Activated CD8-positive, alpha-beta T cell treated with anti-CD3 and anti-CD28 coated beads for 36 hours (primary cell): ENCODE measurements at regions not wholly inside any gene's neighbourhood (a gene's known extent, or its start where the extent isn't known, plus 50 kb on each side); places are given as distances from the start of the nearest gene placed in this dataset.

ENCODE experiments used
- ATAC-seq: fragments of 200-7000 bp; cut with Tn5 transposase; one replicate; pipeline ENCODE4 v1.10.0; 2021; ENCODE audit warnings: mild to moderate bottlenecking, moderate library complexity
- CTCF ChIA-PET: fragments of 350-600 bp; sonication (Branson Sonifier 250); formaldehyde crosslinking; loops from one replicate; lab custom pipeline; 2021; ENCODE audit warnings: antibody characterized with exemption; lab: Charles Lee
- POLR2A ChIA-PET: fragments of 350-600 bp; sonication (Branson Sonifier 250); formaldehyde crosslinking; loops from one replicate; lab custom pipeline; 2021; ENCODE audit warnings: antibody characterized with exemption; lab: Charles Lee
- DNase-seq: peaks from one replicate; pipeline ENCODE4 v3.0.0-alpha.2; 2020
- H3K27ac Mint-ChIP-seq: one replicate; pipeline ENCODE4 v1.8.0; 2021; ENCODE audit warnings: mild to moderate bottlenecking, mixed read lengths
- H3K27me3 Mint-ChIP-seq: one replicate; pipeline ENCODE4 v1.8.0; 2021; ENCODE audit warnings: mixed read lengths
- H3K36me3 Mint-ChIP-seq: one replicate; pipeline ENCODE4 v1.8.0; 2021; ENCODE audit warnings: low read depth, mixed read lengths
- H3K4me1 Mint-ChIP-seq: one replicate; pipeline ENCODE4 v1.8.0; 2021; ENCODE audit warnings: low read depth, mixed read lengths
- H3K4me3 Mint-ChIP-seq: one replicate; pipeline ENCODE4 v1.8.0; 2021; ENCODE audit warnings: mild to moderate bottlenecking, moderate library complexity, mixed read lengths
- H3K9me3 Mint-ChIP-seq: one replicate; pipeline ENCODE4 v1.8.0; 2021; ENCODE audit warnings: mixed read lengths
- CTCF ChIP-seq: fragments of 200-600 bp; IDR thresholded peaks from one replicate; pipeline ENCODE4 v1.8.0; 2022; ENCODE audit warnings: antibody characterized with exemption, mild to moderate bottlenecking
- intact Hi-C: fragments of 100-400 bp; cut with micrococcal nuclease; formaldehyde crosslinking; loops from one replicate; pipeline ENCODE4 v1.10.0; 2022

DNA sequence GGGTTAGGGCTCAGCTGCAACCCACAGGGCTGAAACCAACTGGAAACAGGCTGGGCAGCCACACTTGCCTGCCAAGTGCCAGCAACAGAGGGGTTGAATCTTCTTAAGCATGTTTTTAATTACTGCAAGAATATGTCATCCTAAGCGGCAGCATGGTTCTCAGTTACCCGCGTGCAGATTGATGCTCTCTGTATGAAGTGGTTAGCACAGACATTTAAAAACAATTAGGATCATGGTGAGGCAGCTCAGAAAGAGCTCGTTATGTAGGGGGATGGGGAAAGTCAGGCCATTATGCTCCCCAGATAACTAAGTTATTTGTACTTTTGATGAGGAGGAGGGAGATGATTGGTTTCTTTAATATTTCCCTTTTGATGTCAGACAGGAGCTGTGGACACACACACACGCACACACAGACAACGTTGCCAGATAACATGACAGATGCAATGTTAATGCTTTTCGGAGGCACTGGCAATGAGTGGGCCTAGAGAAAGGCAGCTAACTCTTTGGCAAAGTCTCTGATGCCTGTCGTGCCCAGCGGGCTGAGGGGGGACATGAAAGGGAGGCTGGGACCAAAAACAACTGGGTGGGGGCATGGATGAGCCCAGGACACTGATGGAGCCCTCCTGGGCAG, 389.7 kb downstream of the NXPE2 start:
- H3K4me3 Mint-ChIP-seq = no peak overlapping the region
- H3K4me1 Mint-ChIP-seq = no peaks in the 10 kb centered on the region
- DNase-seq (no peak), ATAC-seq (no peak)
- H3K36me3 Mint-ChIP-seq = no peaks in the 10 kb centered on the region
- ChIA-PET CTCF (no interaction called here), POLR2A (no interaction called here)
- no peaks in the 10 kb centered on the region for H3K9me3 Mint-ChIP-seq
- no peak for TF ChIP-seq CTCF
- intact Hi-C loops = no loop called here
- H3K27me3 Mint-ChIP-seq = no peaks in the 10 kb centered on the region
- H3K27ac Mint-ChIP-seq = no peak overlapping the region

DNA sequence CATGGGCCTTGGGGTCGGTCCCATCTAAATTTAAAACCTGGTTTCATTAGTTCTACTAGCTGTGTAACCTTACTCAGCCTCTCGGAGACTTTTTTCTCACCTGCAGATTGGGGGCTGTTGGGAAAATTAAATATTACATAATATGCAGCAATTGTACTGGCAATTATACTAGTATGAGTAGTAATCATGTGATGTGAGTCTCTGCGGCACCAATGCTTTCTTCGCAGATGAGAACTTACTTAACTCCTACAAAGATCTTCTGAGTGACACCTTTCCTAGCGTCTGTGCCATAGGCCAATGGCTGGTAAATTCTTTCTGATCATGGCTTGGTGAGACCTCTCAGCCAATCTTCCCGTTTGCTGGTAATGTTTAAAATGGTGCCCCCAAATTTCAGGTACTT, 391.3 kb downstream of the NXPE2 start:
- no peaks in the 10 kb centered on the region for H3K27me3 Mint-ChIP-seq

GRCh38 chr11:115075356-115075755, 397.0 kb downstream of the NXPE2 start:
- H3K36me3 Mint-ChIP-seq = no peaks in the 10 kb centered on the region
- H3K27ac Mint-ChIP-seq = no peak overlapping the region
- no peaks in the 10 kb centered on the region for H3K9me3 Mint-ChIP-seq
- DNase-seq (no peak), ATAC-seq (no peak)
- no peak for TF ChIP-seq CTCF
- ChIA-PET POLR2A (no interaction called here), CTCF (no interaction called here)
- H3K4me3 Mint-ChIP-seq = no peak overlapping the region
- intact Hi-C loops = no loop called here
- H3K27me3 Mint-ChIP-seq = no peaks in the 10 kb centered on the region
- no peaks in the 10 kb centered on the region for H3K4me1 Mint-ChIP-seq

More for the DNA sequence above, 391.3 kb downstream of the NXPE2 start:
- no peaks in the 10 kb centered on the region for H3K4me1 Mint-ChIP-seq
- ChIA-PET CTCF (no interaction called here), POLR2A (no interaction called here)
- intact Hi-C loops = no loop called here
- ATAC-seq = no peak
- H3K36me3 Mint-ChIP-seq = no peaks in the 10 kb centered on the region
- no peak overlapping the region for H3K27ac Mint-ChIP-seq
- TF ChIP-seq CTCF = no peak
- DNase-seq = no peak
- no peak overlapping the region for H3K4me3 Mint-ChIP-seq
- H3K9me3 Mint-ChIP-seq = no peaks in the 10 kb centered on the region

DNA sequence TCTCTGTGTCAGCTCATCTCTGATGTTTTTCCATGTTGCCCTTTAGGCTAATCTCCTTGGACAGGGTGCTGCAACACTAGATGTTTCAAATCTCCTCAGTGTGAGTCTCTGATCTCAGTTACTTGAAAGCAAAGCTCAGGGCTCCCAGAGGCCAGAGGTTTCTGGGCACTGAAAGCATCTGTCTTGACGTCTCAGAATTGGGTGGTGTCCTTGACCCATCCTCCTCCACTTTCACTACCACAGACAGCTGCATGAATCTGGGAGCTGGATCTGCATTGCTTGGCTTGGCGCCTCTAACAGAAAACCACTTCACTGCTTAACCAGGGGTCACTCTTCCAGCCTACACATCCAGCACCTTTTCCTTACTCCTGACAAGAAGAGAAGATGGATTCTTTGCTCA, 399.4 kb downstream of the NXPE2 start:
- ChIA-PET CTCF (no interaction called here), POLR2A (interaction anchor here (0.6 kb wide), 1 partner anchor 595 kb away, joined by 3 read pairs; no protein-coding TSS in a partner anchor)
- Mint-ChIP-seq H3K4me3 (no peak overlapping the region), H3K27ac (no peak overlapping the region), H3K27me3 (no peaks in the 10 kb centered on the region), H3K9me3 (no peaks in the 10 kb centered on the region), H3K4me1 (no peaks in the 10 kb centered on the region), H3K36me3 (no peaks in the 10 kb centered on the region)
- no peak for ATAC-seq
- intact Hi-C loops = no loop called here
- TF ChIP-seq CTCF = no peak
- no peak for DNase-seq

- no peaks in the 10 kb centered on the region for H3K36me3 Mint-ChIP-seq
- ChIA-PET POLR2A (no interaction called here), CTCF (no interaction called here)
- no peaks in the 10 kb centered on the region for H3K9me3 Mint-ChIP-seq
- intact Hi-C loops = no loop called here
- no peak overlapping the region for H3K27ac Mint-ChIP-seq
- H3K4me3 Mint-ChIP-seq = no peak overlapping the region
- no peak for ATAC-seq
- H3K27me3 Mint-ChIP-seq = peaks cover 2% of the 10 kb centered on the region
- DNase-seq = no peak
- TF ChIP-seq CTCF = no peak
- H3K4me1 Mint-ChIP-seq = no peaks in the 10 kb centered on the region
These were observed 400.4 kb downstream of the NXPE2 start for GRCh38 chr11:115078461-115079438.
